AG09309 (cell line): ENCODE measurements at regions not wholly inside any gene's neighbourhood (a gene's known extent, or its start where the extent isn't known, plus 50 kb on each side); places are given as distances from the start of the nearest gene placed in this dataset.

Experiments used
- DNase-seq: peaks from one replicate; pipeline ENCODE4 v3.0.0-alpha.2; 2010; ENCODE audit warnings: low read depth
- H3K4me3 ChIP-seq: 2 replicates; pipeline ENCODE4 v1.5.1; 2011; ENCODE audit warnings: mild to moderate bottlenecking, low read depth, low read length, moderate library complexity; ENCODE audit not compliant: control insufficient read depth
- TF ChIP-seq, protein P1 (sequence below): IDR thresholded peaks from 2 replicates; pipeline ENCODE4 v1.5.1; 2011; ENCODE audit warnings: mild to moderate bottlenecking, low read depth, low read length, inconsistent platforms; ENCODE audit not compliant: insufficient read depth, control insufficient read depth; ENCODE audit errors: missing control alignments

DNA sequence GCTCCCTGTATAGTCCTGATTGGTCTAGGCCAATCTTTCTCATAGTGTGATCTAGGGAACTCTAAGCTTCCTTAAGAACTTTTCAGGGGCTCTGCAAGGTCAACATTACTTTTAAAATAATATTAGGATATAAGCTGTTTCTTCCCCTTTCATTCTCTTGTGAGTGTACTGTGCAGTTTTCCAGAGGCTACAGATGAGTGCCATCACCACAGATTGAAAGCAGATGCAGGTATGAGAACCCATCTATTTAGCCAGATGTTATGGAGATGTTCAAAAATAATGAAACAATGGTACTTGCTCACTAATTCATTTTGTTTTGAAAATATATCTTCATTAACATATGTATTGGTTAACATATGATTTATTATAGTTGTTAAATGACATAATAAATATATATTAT, 169.2 kb upstream of the SEMA3A start:
- DNase-seq: no peak
- TF ChIP-seq, protein P1, sequence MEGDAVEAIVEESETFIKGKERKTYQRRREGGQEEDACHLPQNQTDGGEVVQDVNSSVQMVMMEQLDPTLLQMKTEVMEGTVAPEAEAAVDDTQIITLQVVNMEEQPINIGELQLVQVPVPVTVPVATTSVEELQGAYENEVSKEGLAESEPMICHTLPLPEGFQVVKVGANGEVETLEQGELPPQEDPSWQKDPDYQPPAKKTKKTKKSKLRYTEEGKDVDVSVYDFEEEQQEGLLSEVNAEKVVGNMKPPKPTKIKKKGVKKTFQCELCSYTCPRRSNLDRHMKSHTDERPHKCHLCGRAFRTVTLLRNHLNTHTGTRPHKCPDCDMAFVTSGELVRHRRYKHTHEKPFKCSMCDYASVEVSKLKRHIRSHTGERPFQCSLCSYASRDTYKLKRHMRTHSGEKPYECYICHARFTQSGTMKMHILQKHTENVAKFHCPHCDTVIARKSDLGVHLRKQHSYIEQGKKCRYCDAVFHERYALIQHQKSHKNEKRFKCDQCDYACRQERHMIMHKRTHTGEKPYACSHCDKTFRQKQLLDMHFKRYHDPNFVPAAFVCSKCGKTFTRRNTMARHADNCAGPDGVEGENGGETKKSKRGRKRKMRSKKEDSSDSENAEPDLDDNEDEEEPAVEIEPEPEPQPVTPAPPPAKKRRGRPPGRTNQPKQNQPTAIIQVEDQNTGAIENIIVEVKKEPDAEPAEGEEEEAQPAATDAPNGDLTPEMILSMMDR: no peak
- no peak overlapping the region for H3K4me3 ChIP-seq

DNA sequence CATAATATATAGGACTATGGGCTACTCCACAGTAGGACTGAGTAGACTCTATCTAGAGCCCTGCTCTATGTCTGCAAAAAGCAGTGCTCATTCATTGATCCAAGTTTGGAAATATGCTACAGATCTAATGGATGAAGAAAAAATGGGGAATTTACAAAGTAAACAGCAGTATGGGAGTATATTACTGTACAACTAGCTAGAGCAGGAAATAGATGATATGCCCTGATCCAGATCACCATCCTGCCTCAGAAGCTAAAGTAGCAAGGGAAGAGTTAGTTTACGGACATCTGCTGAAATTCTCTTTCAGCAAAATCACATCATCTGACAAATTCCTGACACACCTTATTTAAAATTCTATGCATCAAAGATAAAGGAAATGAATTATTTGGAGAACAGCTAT, 168.2 kb upstream of the SEMA3A start:
- no peak for DNase-seq
- TF ChIP-seq, protein P1: no peak
- H3K4me3 ChIP-seq: no peak overlapping the region

DNA sequence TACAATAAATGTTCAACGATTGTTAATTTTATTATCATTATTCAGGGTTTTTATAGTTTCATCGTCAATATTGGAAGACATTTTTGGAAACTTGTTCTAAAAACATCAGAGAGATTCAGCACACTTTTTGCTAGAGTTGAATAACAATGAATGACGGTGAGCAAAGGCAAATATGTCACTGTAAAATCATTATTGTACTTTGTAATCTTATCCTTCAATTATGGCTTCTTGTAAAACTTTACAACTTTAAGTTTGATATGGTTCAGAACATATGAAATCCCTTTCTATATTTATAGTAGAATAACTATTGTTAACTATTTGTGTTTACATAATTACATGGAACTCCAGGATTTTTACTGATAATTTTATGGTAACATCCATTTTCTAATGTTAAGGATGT, 167.8 kb upstream of the SEMA3A start:
- TF ChIP-seq, protein P1: no peak
- no peak for DNase-seq
- no peak overlapping the region for H3K4me3 ChIP-seq

DNA sequence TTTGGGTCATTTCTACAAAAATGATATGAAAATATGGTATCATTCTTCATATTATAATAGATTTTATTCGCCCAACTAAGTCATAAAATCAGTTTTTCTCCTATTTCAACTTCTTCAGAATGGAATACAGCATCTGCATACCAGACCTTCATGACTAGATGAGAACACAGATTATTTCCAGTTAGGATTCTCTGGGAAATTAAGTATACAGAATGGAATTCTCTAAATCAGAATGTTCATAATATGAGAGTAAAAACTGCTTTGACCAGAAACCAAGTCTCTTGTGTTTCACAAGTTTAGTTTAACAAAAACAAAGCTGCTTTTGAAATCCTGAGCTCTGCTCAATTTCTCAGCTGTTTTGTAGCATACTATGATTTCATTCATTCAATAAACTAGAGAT, 160.3 kb upstream of the SEMA3A start:
- no peak overlapping the region for H3K4me3 ChIP-seq
- TF ChIP-seq, protein P1: no peak
- no peak for DNase-seq

DNA sequence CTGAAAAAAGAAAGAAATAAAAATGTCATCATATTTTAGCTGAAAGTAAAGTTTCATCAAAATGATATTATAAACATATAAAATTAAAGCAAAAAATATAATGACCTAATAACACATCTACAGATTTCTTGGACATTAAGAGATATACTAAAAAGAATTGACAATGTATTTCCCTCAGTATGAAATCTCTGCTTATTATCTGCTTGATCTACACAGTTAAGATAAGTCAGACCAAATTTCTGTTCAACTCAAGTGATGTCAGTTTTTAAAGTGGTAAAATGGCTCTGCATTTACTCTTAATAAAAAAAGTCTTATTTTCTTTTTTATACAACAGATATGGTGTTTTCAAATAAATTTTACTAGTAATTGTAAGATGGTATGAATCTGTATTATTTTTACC, 159.4 kb upstream of the SEMA3A start:
- H3K4me3 ChIP-seq: no peak overlapping the region
- DNase-seq: no peak
- TF ChIP-seq, protein P1: no peak

DNA sequence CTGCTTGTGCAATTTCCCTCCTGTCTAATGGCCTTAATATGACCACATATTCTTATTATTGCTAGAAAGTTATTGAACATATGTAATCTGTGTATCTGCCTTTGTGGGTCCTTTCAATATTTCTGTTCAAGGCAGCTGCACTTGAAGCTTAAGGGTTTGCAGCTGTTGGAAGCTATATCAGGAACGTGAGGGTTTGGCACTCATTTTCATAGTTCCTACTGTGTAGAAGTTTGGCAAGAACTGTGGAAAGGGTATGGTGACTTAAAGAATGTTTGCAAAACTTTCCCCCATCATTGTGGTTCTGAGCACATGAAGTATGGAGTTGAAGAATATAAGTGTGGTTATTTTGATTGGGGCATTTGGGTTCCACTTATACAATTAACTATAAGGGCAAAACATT, 144.7 kb upstream of the SEMA3A start:
- H3K4me3 ChIP-seq: no peak overlapping the region
- no peak for DNase-seq
- TF ChIP-seq, protein P1: no peak

DNA sequence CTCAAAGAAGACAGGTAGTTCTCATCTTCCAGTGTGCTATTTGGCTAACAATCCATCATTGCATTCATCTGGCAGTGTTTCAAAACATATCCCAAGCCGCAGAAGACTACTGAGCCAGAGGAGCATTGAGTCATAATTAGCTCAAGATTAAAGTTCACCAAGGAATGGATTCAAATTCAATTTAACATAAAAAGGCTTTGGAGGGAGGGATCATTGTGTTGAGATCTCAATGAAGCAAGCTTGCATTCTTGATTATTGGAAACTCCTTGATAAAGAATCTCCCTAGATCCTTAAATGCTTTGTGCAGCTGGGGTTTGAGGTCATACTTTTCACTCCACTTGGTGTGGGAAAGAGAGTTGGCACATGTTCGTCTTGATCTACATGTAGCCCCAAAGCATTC, 142.8 kb upstream of the SEMA3A start:
- H3K4me3 ChIP-seq: no peak overlapping the region
- DNase-seq: no peak
- TF ChIP-seq, protein P1: no peak
